ENCODE measurements at regions not wholly inside any gene's neighbourhood (a gene's known extent, or its start where the extent isn't known, plus 50 kb on each side); places are given as distances from the start of the nearest gene placed in this dataset.

- DNase-seq (ENCODE audit: low read depth in 2 of 2) = no peak
Observed at GRCh38 chr16:55116165-55116920, 185.7 kb downstream of the IRX5 start.

- DNase-seq (ENCODE audit: low read depth in 2 of 2) = no peak
Observed at GRCh38 chr16:55118701-55119260, 188.1 kb downstream of the IRX5 start.

GRCh38 chr16:55120408-55120807 is 189.7 kb downstream of the IRX5 start:
- DNase-seq (ENCODE audit: low read depth in 2 of 2) = no peak

GRCh38 chr16:55120826-55121225 is 190.2 kb downstream of the IRX5 start:
- no peak for DNase-seq (ENCODE audit: low read depth in 2 of 2)

GRCh38 chr16:55123652-55124051 is 193.0 kb downstream of the IRX5 start:
- no peak for DNase-seq (ENCODE audit: low read depth in 2 of 2)

GRCh38 chr16:55125818-55126385 is 195.2 kb downstream of the IRX5 start:
- DNase-seq (ENCODE audit: low read depth in 2 of 2) = no peak

GRCh38 chr16:55126456-55126855 is 195.8 kb downstream of the IRX5 start:
- no peak for DNase-seq (ENCODE audit: low read depth in 2 of 2)

- DNase-seq (ENCODE audit: low read depth in 2 of 2) = no peak
Observed at GRCh38 chr16:55130456-55130855, 193.5 kb upstream of the IRX6 start.

GRCh38 chr16:55130911-55131310 is 193.1 kb upstream of the IRX6 start:
- no peak for DNase-seq (ENCODE audit: low read depth in 2 of 2)

GRCh38 chr16:55133654-55134053 is 190.3 kb upstream of the IRX6 start:
- DNase-seq (ENCODE audit: low read depth in 2 of 2) = no peak

- DNase-seq (ENCODE audit: low read depth in 2 of 2) = no peak
Observed at GRCh38 chr16:55136356-55137150, 187.4 kb upstream of the IRX6 start.

- DNase-seq (ENCODE audit: low read depth in 2 of 2) = no peak
Observed at GRCh38 chr16:55138298-55138697, 185.7 kb upstream of the IRX6 start.

- no peak for DNase-seq (ENCODE audit: low read depth in 2 of 2)
Observed at GRCh38 chr16:55142405-55142804, 181.6 kb upstream of the IRX6 start.

- DNase-seq (ENCODE audit: low read depth in 2 of 2) = no peak
Observed at GRCh38 chr16:55144651-55145050, 179.4 kb upstream of the IRX6 start.

- DNase-seq (ENCODE audit: low read depth in 2 of 2) = no peak
Observed at GRCh38 chr16:55145771-55146603, 178.0 kb upstream of the IRX6 start.

GRCh38 chr16:55146966-55147365 is 177.0 kb upstream of the IRX6 start:
- no peak for DNase-seq (ENCODE audit: low read depth in 2 of 2)

GRCh38 chr16:55147396-55147795 is 176.6 kb upstream of the IRX6 start:
- no peak for DNase-seq (ENCODE audit: low read depth in 2 of 2)

- DNase-seq (ENCODE audit: low read depth in 2 of 2) = no peak
Observed at GRCh38 chr16:55149622-55150021, 174.4 kb upstream of the IRX6 start.

GRCh38 chr16:55151561-55152305 is 172.3 kb upstream of the IRX6 start:
- no peak for DNase-seq (ENCODE audit: low read depth in 2 of 2)

GRCh38 chr16:55152875-55153390 is 171.1 kb upstream of the IRX6 start:
- DNase-seq (ENCODE audit: low read depth in 2 of 2) = no peak

- DNase-seq (ENCODE audit: low read depth in 2 of 2) = no peak
Observed at GRCh38 chr16:55154262-55154661, 169.7 kb upstream of the IRX6 start.
